GM18508 (cell line): ENCODE measurements at regions not wholly inside any gene's neighbourhood (a gene's known extent, or its start where the extent isn't known, plus 50 kb on each side); places are given as distances from the start of the nearest gene placed in this dataset.
"Not testable (repeated sequence)": the region's sequence is repeated elsewhere in the genome, so short reads cannot be mapped to it uniquely, and the experiment has no call there.

Source experiments
- ATAC-seq: cut with Tn5 transposase; IDR thresholded peaks from one replicate; pipeline ENCODE4 v1.9.1; 2021; ENCODE audit warnings: moderate number of reproducible peaks; ENCODE audit not compliant: insufficient read depth, unreplicated experiment

DNA sequence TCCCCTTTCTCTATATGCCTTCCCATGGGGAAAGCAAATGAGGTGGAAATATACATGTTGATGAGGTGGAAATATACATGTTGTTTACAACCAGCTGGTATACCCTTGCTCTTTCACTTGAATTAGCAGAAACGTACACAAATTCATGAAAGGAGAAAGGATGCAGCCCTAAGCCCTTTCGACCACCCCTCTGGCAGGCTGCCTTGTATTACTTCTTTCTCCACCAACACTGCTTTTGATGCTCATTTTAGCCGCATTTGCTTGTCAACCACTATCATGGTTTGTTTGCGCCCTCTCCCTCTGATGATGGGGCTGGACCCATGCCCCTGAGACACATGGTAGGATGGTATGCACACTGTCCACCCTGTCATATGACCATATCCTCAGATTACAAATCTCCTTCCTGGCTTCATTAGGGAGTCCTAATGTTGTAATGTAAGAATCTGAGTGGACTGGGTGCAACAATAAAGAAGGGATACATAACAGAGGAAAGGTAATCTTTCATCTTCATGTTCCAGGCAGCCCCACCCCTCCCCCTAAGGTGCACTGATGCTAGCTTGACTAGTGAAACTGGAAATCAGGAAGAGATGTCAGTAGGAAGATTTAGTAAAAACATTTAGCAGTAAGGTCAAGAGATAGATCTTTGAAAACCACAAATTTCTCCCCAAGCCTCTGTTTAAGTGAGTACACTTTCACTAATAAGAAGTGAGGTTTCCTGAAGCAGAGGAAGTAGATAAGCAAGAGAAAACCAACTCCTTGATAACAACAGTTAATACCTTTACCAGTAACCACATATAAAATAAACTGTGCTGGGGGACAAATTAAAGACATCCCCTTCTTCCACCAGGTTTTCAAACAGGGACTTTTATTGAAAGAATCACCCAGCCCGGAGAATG is 536.8 kb upstream of the NRP1 start:
- ATAC-seq: no peak

DNA sequence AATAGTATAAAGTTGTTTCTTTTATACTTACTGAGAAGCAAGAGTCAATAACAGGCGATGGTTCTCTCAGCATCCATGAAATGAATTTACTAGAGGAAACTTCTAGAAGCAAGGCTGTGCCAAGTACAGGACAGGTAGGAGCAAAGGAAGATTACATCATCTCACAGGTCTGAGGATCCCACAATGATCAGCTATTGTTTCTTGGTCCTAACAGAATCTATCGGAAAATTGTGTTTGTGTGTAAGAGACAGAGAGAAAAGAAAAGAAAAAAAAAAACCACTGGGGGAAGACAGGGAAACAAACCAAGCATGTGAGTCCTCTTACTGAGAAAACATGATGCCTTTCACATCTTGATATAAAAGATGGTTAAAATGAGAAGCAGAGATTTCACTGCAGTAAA is 535.0 kb upstream of the NRP1 start:
- ATAC-seq: no peak

DNA sequence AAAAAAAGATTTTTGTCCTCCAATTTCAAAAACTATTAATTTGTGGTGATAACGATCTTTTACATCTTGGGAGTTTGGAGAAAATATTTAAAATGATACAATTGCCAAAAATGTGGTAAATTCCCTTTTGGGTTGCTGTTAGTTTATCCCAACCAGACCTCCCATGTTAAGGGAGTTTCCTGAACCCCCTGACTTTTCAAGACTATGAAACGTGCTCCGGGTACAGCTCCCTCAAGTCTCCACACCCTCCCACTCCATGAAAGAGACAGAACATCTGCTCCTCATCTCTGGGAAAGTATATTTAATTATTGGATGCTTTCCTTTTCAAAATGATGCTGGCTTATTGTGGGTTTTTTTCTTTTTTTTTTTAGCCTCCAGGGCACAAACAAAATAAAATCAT is 534.6 kb upstream of the NRP1 start:
- no peak for ATAC-seq

DNA sequence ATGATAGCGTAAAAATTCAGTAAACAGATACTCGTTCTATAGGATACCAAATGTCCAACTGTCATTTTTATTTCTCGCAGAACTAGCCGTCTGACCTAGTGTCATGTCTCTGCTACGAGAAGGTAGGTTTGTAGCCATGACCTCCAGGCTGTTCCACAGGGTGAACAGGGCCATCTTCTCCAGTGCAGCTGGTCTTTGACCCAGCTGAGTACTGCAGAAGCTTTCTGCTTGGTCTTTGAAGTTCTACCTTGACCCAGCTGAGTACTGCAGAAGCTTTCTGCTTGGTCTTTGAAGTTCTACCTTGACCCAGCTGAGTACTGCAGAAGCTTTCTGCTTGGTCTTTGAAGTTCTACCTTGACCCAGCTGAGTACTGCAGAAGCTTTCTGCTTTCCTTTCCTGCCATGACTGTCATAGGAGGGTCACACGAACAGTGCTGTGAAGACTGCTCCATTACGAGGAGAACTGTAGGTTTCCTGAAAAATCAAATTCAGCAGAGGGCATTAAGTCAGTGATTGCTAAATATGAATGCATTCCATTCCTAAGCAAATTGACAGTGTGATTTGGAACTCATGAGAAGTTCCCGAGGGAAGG is 532.8 kb upstream of the NRP1 start:
- not testable (repeated sequence) for ATAC-seq

DNA sequence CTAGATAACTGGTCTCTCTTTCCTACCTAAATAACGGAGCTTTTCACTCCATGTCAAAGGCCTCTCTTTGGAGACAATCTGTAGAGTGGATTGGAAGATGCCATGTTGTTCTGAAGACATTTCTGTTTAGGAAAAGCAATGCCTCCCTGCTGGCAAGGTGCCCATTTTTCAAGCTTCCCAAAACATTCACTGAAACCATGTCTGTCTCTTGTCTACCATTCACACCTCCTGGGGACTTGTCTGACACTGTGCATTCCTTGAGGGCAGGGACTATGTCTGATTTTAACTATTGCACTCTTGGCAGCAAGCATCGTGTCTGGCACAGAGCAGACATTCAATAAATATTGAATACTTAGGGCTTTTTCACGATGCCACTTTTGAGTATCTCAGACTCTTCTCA is 528.9 kb upstream of the NRP1 start:
- ATAC-seq: no peak

DNA sequence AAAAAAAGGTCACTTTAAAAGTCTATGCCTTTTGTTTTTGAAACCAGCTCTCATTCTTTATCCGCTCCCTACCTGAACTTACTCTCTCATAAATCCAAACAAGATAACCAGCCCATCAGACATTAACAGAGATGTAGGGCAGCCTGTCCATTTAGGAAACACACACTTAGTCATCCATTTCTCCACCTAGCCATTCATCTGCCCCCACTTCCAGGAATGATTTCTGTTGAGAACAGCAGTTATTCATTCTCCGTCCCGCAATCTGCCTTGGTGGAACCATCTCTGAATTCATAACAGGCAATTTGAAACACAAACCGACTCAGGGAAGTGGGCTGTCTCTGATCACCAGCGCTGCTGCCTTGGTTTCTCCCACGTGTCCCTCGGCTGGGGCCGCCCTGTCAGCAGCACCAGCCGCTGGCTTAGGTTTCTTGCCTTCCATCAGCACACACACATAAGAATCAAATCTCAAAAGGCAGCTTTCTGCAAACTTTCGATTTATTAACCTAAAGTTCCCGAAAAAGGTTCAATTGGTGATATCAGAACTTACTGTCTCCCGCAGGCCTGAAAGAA is 528.2 kb upstream of the NRP1 start:
- ATAC-seq: no peak

DNA sequence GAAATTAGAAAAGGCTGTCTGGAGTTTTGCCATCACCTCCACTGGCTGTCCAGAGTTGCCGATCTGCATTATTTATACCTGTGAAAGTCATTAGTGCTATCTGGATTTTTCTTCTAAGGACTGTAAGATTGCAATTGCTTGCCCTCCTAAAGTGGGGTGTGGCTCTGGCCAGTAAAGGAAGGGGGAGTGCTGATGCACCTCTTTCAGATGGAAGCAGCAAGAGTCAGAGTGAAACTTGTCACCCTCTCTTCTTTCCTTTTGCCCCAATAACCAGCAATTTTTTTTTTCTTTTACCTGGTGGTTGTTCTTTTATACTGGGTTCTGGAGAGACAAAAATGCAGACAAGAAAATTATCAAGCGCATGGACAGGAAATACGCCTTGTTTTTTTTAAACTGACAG is 527.4 kb upstream of the NRP1 start:
- no peak for ATAC-seq

DNA sequence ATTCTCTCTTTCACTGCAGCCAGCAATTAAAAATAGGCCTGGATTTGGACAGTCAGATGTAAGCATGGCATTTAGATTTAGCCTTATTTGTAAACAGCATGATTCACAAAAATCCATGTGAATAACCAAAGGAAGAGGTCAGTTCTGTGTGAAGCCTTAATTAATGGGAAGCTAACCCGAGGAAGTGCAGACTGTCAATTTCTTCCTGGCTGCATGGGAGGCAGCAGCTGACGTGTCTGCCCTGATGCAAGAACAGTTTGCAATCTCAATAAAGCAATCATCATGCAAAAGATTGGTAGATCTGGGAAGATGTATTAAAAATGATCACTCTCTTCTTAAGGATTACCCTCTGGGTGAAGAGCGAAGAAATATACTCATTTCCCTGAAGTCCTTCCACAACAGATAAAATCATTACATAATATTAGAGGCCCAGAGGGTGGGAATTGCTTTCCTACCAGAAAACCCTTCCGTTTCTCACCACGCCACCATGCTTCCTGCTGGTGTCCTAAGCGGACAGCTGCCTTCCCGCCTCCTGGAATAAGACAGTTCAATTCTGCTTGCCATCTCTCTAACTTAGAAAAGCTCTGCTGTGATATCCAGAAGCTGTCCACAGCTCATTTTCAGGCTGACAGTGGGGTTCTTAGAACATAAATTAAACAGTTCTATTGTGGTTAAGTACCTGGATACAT is 526.7 kb upstream of the NRP1 start:
- ATAC-seq: no peak

DNA sequence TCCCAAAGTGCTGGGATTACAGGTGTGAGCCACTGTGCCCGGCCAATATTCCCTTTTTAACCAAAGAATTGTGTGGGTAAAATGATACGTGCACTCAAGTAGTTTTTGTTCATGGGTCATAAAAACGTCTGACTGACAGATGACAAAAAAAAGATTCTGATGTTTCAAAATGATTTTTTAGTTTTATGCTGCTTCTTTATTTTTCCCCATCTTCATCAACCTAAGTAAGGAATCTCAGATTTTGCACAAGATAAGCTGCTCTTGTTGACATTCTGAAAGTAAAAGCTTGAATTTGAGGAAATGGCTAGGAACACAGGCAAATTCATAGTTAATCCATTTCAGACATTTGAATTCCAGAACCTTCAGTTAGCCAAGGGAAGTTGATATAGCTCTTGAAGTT is 526.1 kb upstream of the NRP1 start:
- no peak for ATAC-seq

DNA sequence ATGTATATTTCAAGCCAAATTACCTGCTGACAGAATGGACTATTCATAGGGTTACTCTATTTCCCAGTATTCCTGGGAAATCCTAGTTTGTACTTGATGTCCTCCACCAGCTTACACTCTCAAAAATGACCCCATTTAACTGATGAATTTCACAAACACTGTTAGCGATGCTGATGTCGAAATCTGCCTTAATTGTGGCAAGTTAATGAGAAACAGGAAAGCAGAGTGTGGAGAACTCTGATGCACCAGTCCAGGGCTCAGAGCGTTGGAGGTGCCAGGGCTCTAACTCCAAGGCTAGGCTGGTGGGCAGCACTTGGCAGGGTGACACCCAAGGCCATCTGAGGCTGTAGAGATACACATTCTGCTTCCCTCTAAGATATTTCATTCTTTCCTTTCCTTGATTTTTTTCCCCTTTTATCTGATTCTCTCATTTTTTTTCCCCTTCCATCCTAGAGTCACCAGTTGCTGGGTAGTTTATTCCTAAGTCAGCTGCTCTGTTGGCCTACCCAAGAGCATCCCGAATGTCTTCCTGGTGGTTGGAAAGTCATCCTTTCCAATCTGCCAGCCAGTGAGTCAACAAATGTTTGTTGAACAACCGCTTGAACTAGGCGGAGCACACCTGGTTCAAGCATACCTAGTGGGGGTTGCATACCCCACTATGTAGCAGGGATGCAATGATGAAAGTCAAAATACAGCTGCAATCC is 525.0 kb upstream of the NRP1 start:
- ATAC-seq: no peak

DNA sequence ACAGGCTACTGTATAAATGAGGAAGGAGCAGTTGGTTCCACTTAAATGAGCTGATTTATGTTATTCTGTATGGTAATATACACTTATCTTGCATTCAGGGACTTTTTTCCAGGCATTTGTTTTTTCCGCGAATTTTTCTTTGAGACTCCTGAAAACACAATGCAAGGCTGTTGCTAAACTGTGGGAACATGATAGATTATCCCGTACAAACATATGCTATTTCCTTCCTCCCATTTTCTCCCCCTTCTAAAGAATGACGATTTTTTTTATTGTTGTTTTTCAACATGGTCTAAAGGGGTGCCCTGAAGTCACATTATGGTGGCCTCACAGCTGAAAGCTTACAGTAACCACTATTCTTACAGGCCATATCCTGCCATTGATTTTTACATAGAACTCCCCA is 523.9 kb upstream of the NRP1 start:
- no peak for ATAC-seq

DNA sequence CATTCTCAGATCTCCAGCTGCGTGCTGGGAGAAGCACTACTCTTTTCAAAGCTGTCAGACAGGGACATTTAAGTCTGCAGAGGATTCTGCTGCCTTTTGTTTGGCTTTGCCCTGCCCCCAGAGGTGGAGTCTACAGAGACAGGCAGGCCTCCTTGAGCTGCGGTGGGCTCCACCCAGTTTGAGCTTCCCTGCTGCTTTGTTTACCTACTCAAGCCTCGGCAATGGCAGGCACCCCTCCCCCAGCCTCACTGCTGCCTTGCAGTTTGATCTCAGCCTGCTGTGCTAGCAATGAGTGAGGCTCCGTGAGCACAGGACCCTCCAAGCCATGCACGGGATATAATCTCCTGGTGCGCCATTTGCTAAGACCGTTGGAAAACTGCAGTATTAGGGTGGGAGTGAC is 518.8 kb upstream of the NRP1 start:
- not testable (repeated sequence) for ATAC-seq

DNA sequence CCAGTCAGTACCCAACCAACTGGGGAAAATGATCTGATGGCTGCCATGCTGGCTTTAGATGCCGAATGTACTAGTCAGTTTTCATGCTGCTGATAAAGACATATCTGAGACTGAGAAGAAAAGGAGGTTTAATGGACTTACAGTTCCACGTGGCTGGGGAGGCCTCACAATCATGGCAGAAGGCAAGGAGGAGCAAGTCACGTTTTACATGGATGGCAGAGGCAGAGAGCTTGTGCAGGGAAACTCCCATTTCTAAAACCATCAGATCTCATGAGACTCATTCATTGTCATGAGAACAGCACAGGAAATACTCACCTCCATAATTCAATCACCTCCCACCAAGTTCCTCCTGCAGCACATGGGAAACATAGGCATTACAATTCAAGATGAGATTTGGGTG is 508.9 kb upstream of the NRP1 start:
- ATAC-seq: no peak

DNA sequence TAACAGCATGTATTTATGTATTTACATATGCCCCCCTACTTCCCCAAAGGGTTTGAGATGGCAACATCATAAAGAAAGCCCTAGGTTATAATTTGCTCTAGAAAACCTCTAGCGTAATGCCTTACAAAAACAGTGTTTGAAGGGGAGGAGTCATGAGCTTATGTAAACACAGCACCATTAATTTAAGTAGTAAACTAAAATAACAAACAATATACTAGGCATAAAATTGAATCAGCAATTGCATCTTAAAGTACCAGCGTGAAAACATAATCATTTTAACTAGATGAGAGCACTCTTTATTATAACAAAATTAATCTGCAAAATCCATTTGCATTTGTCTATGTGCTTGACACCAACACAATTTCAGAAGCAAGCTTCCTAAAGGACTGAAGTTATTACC is 507.2 kb upstream of the NRP1 start:
- no peak for ATAC-seq

DNA sequence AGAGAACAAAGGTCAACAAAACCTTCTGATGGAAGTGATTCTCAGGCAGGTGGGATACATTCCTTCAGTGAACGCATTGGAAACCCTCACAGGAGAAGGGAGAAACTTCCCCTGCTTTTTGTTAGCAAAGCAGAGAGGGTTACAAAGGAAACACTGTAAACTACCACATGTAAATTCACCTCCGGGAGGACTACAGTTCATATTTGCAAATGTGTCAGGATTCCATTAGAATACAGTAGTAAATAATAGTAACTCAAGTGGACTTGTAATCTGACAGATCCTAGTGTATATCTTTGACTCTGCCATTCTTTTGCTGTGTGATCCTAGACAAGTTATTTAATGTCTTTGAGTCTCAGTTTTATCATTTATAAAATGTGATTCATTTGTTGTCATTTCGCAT is 504.3 kb upstream of the NRP1 start:
- no peak for ATAC-seq

DNA sequence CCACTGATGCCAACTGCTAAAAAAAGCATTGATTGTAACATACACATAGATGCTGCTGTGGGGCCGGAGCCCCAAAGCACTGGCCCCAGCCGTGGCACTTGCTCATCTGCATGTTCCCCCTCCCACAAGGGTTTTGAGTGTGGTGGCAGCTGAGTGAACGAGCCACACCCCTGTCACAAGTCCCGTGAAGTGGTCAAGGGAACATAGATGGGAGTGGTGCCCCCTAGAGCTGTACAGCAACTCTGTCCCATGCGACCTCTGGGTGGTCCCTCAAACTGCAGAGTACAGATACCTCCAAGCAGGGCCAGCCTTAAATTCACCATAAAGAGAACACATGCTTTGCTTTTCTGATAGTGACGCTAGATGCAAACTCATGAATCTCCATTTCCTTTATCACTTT is 503.3 kb upstream of the NRP1 start:
- ATAC-seq: no peak

DNA sequence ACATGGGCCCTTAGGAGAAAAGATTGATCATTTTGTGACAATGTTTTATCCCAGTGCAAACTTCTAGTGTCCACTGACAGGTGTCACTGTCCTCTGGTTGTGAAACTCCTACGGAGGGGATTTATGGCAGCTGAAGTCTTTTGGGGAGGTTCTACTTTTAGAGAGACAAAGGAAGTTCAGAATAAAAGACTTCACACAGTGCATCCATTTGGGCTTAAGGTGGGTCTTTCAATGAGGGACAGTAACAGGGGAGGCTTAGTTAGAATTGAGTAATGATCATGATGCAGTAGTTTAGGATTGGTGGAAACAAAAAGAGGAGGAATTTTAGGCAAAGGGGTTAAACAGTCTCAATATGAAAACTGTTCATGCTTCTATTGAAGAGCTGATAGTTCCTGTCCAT is 501.1 kb upstream of the NRP1 start:
- ATAC-seq: no peak

DNA sequence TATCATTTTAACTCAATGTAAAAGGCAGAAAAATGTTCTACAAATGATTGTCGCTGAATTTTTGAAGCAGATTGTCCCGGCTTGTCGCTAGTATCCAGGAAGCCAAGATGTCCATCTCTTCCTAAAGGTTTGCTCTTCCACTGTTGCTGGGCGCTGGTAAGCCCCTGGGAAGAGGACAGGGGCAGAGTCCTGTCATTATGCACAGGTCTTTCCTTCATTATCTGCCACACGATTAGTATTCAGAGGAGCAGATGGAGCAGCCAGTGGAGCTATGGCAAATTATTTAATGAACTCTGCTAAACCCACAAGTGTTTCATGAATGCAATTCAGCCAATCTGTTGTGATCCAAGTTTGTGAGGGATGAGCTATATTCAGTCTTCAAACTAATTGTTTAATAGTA is 499.1 kb upstream of the NRP1 start:
- ATAC-seq: no peak

DNA sequence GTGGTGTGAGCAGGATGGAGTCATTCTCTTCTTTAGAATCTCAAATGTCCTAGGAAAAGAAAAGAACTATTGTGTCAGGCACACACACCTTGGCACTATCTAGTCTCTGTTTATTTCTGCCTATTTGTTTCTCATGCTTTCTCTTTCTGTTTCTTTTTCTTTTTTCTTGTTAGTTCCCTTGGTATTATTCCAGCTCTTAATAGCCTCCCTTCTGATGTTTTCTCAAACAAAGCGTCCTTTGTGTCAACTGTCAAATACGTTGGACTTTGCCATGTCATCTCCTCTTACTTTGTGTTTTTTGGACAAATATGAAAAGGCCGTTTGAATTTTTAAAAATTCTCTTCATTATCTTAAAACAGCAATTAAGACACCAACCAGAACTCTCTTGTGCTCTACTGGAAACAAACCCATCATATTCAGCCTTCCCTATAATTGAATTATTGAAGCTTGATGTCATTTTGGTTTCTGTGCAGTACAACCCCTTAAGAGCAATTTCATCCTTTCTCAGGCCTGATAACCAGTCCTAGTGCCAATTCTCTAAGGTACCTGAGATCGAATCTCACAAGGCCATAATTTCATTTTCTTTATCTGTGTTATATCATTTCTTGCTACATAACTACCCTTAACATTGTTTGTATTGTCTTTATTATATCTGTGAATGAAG is 497.8 kb upstream of the NRP1 start:
- no peak for ATAC-seq

DNA sequence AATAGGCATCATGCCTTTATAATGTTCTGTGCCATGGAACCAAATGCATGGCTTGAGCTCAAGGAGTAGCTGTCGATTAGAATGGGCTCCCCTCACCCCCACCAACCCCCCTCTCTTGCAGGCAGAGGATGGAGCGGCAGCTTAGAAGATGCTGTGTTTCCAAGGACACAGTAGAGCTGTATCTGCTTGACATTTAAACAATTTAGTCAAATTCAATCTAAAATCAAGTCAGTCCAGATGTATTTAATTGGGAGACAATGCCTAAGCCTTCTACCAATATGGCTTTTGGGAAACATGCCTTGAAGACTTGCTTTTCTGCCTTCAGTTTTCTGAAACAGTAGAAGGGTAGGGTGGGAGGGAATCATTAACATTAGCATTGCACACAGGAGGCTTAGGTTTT is 497.1 kb upstream of the NRP1 start:
- ATAC-seq: no peak
